ENCODE measurements at regions not wholly inside any gene's neighbourhood (a gene's known extent, or its start where the extent isn't known, plus 50 kb on each side); places are given as distances from the start of the nearest gene placed in this dataset.

DNA sequence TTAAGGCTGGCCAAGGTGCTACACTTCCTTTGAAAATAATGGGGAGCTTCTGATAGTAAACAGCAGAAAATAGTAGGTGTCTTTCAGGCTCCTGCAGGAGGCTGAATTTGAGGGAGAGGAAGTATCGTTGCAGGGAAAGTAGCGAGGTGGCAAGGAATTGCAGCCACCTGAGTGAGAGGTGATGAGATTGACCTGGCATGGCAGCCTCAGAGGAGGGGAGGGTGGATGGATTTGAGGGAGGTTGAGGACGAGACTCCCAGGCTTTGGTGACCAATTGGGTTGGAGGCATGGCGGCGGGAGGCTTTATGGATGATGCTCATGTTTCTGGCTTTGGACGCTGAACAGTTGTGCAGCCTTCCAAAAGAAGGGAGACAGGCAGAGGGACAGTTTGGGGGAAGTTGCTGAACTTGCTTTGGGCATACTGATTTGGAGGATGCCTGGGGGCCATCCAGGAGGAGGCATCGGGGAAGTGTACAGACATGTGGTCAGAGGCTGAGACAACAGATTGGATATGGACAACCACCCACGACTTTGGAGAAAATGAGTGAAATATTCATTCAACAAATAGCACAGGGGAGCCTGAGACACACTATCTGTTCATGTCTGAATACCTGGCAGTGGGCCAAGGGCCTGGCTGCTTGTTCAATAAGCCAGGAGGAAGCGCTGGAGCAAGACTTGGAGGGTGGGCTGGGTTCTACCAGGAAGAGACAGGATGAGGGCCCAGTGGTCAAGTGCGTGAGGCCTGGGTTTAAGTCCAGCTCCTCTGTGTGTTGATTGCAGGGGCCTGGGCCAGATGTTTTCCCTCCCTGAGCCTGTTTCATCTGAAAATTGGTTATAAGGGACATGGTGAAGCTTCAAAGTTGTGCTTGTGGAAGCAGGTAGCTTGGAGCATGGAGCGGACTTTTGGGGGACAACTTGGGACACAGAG is 113.2 kb downstream of the CEBPB start:
- no peak for DNase-seq

DNA sequence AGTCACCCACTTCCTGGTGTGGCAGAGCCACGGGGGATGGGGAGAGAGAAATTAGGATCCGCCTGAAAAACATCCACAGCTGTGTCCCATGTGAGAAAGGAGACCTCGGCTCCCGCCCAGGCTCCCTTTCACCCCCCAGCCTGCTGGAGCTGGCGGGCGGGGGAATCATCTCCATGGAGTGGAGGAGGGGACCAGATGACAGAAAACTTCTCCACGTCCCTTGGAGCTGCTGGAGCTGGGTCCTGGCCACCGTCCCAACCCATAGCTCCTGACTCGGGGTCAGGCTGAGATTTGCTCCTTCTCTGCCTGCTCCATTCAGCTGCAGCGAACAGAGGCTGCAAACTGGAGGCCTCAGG is 113.8 kb downstream of the CEBPB start:
- DNase-seq: no peak

DNA sequence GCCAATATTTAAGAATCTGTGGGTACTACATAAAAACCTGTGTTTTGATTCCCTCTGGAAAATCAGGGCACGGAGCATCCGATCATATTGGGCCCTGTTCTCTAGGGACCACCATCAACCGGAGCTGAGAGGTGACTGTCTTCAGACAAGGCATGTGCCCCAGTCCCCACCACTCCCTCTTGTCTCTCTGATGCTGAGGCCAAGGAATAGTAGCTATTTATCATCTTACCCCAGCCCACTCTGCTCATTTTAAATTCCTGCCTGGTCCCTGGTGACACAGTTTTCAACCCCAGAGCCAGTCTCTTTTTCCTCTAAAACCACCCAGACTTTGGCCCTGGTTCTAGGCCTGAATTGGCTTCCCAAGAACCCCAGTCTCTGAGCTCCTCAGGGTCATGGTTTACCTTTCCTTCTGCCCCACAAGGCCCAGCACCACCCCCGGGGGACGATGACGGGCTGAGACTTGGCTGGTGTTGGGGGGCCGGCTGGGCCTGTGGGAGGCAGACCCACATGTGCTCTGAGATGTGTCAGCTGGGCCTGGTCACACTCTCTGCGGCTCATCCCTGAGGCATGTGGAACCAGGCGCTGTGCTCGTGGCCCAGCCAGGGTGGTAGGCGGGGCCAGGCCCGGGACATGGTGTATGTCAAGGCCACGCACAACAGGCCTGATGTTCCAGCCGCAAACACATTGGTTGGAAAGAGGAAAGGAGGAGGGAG is 114.4 kb downstream of the CEBPB start:
- no peak for DNase-seq

DNA sequence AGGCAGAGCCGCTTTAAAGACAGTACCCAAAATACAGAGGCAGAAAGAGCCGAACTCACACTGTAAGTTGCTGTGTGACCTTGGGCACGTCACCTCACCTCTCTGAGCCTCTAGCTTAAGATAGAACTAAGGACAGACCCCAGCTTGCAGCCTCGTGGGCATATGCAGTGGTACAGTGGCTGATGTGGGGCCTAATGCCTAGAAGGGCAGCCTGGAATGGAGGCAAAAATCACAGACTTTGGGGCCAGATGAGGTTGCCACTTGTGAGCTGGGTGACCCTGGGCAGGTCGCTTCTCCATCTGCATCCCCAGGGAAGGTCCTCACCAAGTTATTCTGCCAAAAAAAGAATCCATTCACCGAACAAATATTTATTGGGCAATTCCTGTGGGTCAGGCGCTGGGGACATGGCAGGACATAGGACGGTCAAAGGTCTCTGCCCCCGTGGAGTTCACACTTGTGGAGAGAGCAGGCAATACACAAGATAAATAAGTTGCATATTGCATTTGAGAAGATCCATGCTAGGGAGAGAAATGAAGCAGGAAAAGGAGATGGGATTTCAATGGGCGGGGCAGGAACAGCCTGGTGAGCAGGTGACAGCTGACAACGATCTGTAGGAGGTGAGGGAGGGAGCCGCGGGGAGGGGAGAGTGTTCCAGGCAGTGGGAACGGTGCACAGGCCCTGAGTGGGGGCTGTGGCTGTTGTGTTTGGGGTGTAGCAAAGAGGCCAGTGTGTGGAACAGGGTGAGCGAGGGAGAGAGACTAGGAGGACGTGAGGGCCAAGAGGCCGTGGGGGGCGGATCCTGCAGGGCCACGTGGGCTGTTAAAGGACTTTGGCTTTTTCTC is 115.2 kb downstream of the CEBPB start:
- no peak for DNase-seq

DNA sequence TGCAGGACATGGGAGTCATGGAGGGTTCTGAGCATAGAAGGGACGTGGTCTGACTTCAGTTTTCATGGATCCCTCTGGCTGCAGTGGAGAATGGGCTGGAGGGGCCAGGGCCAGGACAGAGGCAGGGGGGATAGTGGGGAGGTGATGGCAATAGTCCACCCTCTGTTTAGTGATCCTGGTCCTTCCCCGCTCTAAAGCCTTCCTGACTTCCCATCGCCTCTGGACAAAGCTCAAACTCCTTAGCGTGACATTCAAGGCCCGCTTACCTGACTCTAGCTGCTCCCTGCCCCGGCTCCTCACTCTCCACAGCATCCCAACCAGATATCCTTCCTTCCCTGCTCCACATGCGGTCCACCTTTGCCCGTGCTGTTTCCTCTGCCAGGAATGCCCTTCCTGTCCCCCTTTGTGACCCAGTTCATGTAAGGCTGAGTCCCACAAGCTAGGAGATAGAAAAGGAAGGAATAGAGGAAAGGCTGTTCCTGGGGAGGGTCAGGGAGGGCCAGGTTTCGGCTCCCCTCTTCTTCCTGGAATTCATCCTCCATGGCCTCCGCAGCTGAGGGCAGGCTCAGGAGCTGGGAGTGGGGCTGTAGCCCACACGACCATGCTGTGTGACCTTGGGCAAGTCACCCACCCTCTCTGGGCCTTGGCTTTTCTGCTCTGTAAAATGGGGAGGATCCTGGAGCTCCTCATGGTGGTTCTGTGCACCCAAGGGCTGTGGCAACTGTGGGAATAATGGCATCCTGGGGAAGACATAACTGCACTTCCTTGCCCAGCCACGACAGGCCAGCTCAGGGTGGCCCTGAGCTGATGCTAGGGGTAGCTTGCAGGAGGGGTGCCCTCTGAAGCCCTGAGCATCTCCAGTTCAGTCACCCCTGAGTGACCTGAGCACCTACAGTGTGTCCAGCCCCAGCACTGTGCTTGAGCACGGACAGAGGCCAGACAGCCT is 116.1 kb downstream of the CEBPB start:
- no peak for DNase-seq

DNA sequence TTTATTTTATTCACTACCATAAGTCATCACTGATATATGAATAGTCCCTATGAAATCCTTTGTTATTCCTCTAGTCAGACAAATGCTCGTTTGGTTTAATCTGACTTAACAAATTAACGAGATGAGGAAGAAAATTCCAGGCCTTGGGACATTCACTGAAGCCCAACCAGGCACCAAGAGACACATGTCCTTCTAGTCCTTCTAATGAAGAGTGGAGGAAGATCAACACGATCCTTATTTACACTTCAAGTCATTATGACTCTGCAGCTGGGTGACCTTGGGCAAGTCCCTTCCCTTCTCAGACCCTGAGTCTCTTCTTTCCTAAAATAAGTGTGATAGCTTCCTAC is 117.5 kb downstream of the CEBPB start:
- no peak for DNase-seq

DNA sequence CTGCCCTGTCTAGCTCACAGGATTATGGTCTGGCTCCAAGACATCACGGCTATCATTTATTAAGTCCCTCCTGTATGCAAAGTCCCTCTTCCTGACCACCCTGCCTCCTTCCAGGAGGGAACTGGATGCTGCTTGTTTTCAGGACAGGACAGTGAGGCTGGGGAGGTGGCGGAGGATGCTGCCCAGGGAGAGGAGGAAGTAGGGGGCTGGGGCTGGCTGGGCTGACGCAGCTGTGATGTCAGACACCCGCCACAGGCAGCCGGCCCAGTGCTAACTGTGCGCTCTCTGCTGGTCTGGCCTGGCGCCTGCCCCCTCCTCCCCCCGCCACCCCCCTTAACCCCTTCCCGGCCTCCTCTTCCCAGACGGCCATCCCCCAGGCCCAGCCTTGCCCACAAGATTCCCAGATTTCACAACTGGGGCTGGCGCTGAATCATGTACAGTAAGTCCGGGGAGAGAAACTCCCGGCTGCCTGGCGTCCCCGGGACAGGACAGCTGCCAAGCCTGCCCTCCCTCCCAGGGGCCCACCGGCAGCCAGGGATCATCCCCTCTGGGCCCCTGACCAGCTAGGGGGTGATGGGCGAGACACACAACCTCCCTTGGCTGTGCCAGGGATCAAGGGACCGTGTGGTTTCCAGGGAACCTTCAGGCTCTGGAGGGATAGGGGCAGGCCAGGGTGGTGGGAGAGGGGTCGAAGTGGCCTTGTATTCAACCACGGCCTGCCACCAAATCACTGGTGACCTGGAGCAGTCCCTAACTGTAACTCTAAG is 118.1 kb downstream of the CEBPB start:
- DNase-seq: no peak

DNA sequence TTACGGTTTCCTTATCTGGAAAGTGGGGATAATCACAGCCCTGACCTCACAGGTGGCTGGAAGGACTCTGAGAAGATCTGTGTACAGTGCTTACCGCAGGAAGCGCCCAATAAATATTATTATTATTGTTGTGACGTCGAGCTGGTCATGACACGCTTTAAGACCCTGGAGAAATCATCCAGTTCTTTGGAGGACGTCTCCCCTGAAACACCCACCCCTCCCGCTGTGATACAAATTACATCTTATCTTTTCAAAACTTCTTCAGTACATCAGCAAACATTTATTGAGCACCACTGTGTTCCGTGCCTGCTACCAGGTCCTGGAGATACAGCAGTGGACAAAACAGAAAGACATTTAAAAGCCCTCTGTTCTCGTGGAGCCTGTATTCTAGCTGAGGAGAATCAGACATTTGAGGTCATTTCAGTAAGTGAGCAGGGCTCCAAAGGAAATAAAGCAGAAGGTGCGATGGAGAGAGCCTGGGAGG is 118.7 kb downstream of the CEBPB start:
- DNase-seq: no peak

DNA sequence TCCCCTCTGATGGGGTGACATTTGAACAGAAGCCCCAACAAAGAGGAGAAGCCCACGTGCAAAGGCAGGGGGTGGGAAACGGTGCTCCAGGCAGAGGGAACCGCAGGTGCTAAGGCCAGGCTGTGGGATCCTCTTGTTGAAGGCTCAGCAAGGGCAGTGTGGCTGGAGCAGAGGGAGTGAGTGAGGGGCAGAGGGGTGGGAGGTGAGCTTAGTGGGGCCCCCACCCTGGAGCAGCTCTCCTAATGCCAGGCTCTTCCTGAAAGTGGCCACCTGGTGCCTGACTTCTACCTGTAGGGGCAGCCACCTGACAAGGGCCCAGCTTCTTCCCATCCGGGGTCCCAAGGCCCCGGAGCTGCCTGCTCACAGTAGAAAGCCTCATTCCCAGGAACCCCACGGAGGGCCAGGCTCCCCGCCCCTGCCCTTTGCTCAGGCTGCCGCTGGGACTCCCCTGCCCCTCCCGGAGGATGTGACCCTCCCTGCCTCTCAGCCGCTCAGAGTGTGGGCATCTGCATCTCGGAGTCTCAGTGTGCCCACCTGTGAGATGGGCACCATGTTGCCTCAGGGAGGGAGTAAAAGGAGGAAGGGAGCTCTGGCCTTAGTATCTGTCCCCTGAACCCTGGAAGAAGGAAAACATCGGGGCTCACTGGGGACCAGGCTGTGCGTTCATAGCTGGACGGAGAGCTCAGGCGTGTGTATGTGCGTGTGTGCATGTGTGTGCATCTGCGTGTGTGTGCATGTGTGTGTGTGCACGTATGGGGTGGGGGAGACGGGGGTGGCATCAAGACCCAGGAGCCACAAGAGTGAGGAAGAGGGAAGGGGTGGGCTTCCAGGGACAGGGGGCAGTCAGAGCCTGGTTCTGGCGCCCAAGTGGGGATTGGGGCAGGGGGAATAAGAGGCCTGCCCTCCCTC is 119.4 kb downstream of the CEBPB start:
- DNase-seq: no peak

DNA sequence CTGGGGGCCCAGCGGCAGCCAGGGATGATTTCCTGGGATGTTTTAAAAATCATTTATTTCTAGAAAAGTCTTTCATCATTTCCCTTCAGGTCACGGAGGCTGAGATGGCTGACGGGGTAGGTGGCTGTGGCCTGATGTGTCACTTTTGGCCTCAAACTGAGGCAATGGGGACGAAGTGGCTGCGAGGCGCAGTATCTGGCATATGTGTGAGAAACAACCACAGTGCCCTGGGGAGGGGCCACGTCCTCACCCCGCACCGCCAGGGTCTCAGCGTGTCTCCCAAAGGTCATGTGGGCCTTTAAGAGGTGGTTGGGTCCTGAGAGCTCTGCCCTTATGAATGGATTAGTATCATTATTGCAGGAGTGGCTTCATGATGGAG is 120.0 kb downstream of the CEBPB start:
- no peak for DNase-seq

DNA sequence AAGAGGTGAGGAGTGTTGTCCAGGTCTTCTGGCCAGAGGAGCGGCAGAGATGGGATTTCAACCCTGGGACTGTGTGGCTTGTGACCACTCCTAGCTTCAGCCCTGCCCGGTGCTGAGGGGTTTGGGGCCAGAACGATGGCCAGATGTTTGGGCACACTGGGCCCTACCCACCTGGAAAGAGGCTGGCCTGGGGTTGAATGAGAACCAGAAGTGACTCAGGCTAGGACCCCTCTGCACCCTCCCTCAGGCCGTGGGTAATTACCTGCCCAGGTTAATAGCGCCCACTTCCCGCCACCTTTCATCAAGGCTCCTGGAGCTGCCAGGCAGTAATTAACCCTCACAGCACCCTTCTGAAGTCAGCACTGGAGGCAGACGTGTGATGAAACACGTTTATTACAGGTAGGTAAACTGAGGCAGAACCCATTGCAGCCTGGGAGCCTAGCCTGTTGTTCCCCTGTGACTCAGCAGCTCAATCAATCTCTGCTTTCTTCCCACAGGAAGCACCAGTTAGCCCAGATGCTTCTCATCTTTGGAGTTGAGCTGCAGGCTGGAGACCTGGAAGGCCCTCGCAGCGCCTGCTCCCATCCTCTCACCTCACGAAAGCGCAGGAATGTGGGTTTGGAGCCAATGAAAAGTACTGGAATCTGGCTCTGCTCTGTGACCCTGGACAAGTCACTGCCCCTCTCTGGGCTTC is 120.8 kb downstream of the CEBPB start:
- no peak for DNase-seq

DNA sequence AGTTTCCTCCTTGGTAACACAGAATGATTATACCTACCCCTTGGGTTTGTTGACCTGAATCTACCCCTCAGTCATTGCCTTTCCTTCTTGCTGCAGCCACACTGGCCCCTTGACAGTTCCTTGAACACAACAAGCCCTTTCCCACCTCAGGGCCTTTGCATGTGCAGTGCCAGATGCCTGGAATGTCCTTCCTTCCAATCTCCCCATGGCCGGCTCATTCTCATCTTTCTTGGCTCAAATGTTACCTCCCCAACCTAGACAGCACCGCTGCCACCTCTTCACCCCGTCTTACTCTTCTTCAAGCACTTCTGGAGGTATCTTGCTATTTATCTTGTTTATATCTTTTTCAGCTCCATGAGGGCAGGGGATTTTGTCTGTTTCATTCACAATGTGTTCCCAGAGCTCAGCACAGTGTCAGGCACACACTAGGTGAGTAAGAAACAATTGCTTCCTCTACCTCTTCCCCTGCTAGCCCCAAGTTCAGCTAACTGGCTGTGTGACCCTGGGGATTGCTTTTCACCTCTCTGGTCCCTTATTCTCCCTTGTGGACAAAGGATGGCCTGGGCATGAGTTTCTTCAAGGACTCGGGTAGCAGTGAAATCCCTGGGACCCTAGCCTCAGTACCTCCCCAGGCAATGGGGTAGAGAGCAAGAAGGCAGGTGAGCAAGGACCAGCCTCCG is 121.5 kb downstream of the CEBPB start:
- no peak for DNase-seq

DNA sequence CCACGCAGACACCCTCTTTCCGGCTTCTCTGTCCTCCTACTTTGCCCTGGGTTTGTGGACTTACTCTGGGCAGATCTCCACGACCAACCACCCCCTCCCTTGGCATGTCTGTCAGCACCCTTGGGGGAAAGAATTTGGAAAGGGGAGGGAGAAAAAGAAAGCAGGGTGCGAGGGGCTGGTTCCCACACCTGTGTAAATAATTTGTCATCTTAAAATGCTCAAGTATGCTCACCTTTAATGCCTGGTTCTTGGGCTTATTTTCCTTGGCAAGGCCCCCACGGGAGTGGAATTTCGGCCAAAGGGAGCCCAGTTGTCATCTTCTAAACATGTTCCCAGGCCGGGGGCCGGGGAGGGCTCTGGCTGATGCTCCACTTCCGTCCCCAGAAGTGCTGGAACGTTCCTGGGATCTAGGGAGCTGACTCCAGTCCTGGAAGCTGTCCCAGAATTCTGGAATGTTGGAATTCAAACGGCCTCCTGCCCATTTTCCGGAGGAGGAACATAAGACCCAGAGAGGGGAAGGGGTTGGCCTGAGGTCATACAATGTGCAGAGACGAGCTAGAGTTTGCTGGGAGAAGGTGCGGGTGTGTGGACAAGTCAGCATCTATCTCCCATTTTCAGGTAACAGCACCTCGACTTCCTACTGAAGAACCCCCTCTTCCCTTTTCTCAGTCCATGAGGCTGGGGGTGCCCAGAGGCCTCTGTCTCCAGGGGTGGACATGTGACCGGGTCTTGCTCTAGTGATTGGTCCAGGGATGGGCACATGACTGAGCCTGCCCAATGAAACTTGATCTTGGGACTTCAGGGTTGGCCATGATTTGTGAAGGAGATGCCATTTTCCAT is 122.3 kb downstream of the CEBPB start:
- DNase-seq: no peak

DNA sequence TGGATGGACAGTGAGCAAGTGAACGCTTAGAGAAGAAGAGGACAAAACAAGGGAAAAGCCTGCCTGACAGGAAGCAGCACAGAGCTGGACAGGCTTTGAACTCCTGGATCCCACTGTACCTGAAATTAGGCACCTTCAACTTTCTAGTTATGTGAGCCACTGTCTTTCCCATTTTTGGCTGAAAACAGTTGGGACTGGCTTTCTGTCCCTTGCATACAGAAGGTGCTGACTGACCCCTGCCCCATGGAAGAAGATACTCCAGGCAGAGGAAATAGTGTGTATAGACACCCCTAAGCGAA is 122.8 kb downstream of the CEBPB start:
- no peak for DNase-seq

DNA sequence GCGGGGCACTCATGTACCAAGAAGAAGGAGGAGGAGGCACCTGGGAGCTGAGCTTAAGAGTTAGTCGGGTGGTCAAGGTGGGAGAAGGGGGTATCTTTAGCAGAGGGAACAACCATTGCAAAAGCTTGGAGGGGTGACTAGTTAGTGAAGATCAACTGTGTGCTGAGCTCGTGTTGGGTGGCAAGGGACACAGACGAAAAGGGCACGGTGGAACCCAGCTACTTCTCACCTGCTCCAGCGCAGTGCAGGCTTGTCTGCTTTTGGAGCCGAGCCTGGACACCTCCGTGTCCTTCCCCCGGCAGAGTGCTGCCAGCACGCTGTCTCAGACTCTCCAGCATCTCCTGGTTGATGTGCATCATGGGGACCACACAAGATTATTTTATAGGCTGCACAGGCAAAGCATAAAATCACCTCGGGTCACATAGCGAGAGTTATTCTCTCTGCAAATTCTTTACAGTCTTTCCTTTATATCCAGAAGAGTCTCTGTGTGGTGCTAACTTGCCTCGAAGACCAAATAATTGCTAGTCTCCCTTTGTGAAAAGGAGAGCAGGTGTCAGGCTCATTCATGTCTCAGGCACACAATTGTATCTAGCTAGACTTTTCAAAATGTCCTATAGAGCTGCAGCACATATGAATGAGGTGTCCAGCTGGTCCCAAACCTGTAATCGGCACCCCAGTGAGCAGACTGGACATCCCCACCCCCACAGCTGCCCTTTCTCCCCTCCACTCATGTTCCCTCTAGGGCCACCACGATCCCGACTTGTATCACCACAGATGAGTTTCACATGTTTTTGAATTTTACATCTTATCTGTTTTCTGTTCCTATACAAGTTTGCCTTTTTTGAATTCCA is 123.4 kb downstream of the CEBPB start:
- DNase-seq: no peak

DNA sequence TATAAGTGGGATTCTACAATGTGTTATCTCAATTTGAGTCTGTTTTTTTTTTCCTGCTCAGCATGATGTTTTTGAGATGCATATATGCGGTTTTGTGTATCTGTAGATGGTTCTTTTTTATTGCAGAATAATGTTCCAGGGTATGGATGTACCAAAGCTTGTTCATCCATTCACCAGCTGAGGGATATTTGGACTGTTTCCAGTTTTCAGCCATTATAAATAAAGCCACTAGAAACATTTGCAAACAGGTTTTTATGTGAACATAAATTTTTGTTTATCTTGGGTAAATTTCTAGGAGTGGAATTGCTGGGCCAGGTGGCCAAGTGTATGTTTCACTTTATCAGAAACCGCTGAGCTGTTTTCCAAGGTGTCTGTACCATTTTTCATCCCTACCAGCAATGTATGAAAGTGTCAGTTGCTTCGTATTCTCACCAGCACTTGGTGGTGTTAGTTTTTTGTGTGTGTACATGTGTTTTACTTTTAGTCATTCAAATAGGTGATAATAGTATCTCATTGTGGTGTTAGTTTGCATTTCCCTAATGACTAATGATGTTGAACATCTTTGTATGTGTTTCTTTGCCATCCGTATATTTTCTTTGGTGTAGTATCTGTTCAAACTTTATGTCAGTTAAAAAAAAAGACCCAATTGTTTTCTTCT is 124.2 kb downstream of the CEBPB start:
- DNase-seq: no peak
